ENCODE measurements at regions not wholly inside any gene's neighbourhood (a gene's known extent, or its start where the extent isn't known, plus 50 kb on each side); places are given as distances from the start of the nearest gene placed in this dataset.

GRCh38 chr12:41737423-41737822 lies 407.3 kb downstream of the GXYLT1 start:
- no peak for DNase-seq

GRCh38 chr12:41736436-41736835 lies 408.2 kb downstream of the GXYLT1 start:
- DNase-seq: no peak

- DNase-seq: no peak
Measured at GRCh38 chr12:41731691-41732090, 413.0 kb downstream of the GXYLT1 start.

GRCh38 chr12:41731061-41731460 lies 413.6 kb downstream of the GXYLT1 start:
- no peak for DNase-seq

GRCh38 chr12:41724216-41724615 lies 420.5 kb downstream of the GXYLT1 start:
- DNase-seq: peak in 1 of 2 donors; percentile 57

DNA sequence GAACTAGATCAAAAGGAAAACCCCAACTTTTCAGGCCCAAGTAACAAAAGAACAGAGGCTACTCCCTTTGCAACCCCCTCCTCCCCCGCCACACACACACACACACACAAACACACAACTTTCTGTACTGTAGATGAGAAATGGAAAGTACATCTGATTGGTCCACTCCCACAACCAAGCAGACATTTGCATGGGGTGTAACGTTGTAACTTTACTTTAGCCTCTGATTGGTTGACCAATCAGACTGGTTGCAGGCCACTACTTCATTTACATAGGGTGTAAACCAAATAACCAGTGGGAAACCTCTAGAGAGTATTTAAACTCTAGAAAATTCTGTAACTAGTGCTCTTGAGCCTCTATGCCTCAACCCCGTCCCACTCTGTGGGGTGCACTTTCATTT lies 425.5 kb downstream of the GXYLT1 start:
- no peak for DNase-seq

GRCh38 chr12:41715256-41715655 lies 429.4 kb downstream of the GXYLT1 start:
- DNase-seq: no peak

DNA sequence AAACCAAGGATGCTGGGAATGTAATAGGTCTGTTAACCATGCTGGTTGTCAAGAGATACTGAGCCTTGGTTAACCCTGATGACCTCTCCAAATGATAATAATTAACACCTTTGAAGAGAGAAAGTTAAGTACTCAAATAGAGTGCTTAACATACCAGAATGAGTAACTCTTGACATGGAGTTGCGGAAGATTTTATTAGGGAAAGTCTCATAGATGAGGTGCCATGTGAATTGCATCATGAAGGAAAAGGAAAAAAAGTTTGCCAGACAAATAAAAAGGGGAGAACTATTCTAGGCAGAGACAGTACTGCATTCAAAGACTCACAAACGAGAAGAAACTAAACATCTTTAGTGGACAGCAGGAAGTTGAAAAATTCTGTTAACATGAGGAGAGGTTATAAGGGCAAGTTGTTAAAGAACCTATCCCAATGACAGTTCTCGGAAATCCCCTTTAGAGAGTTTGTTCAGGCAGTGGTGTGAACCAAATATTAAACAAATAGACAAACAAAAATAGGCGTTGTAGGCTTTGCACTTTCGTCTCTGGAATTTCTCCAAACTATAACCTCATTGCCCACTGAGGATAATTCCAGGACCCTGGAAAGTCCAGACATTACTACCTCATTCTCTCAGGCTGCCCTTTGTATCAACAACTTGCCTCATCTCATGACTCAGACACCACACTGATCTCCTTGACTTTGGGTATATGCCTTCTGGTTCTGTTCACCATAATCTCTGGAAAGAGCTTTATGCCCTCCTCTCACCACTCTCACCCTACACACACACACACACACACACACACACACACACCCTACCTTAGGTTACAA lies 435.0 kb downstream of the GXYLT1 start:
- no peak for DNase-seq

GRCh38 chr12:41709012-41709411 lies 435.7 kb downstream of the GXYLT1 start:
- no peak for DNase-seq

GRCh38 chr12:41706376-41706775 lies 438.3 kb downstream of the GXYLT1 start:
- no peak for DNase-seq

- DNase-seq: no peak
Measured at GRCh38 chr12:41701943-41702601, 442.6 kb downstream of the GXYLT1 start.

DNA sequence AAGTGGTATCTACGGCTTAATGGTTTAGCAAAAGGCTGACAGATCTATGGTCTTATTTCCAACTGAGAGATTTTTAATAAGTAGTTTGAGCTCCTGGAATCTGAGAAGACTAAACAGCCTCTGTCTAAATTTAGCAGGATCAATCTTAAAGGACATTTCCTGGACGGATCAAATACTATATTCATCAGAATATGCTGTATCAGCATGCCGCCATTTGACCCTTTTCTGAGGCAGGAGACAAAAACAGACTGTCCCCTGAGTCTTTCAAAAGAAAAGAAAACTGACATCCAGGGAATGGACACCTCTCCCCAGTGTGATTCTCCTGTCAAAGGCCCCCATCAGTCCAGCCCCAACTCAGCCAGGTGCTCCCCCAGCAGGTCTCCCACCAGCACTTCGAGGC lies 443.7 kb downstream of the GXYLT1 start:
- DNase-seq: no peak

- no peak for DNase-seq
Measured at GRCh38 chr12:41699658-41700057, 445.0 kb downstream of the GXYLT1 start.

- peak in 1 of 2 donors; percentile 22 for DNase-seq
Measured at GRCh38 chr12:41697161-41697560, 447.5 kb downstream of the GXYLT1 start.

GRCh38 chr12:41684997-41685396 lies 459.7 kb downstream of the GXYLT1 start:
- DNase-seq: no peak

DNA sequence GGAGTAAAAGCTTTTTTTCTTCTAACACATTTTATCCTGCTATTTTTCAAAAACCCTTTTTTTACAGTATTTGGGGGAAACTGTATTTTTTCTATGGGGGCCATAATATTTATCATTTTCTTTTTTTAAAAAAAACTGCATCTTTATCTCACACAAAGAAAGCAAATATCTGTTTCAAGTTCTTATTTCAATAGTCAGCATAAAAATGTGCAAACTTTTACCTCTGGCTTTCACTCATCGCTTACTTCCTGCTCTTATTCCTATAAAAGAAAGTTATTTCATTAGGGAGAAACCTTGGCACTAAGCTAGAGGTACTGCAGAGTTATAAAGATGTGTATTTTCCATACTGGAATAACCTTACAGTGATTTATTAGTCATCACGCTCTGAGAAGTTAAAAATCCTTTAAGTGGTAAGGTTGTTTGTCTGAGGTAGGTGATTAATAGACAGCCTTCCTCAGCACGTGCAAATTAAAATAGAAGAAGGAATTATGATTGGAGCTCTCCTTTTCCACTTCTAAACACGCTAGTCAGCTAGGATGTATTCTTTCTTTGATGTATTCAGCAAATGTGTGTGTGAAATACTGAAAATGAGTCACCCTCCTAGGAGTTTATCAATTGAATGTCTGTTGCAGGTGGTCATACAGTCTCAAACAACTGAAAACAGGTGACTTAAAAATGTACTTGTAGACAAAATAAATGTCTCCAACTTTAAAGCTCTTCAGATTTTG lies 461.0 kb downstream of the GXYLT1 start:
- no peak for DNase-seq

GRCh38 chr12:41683023-41683422 lies 461.7 kb downstream of the GXYLT1 start:
- DNase-seq: no peak

DNA sequence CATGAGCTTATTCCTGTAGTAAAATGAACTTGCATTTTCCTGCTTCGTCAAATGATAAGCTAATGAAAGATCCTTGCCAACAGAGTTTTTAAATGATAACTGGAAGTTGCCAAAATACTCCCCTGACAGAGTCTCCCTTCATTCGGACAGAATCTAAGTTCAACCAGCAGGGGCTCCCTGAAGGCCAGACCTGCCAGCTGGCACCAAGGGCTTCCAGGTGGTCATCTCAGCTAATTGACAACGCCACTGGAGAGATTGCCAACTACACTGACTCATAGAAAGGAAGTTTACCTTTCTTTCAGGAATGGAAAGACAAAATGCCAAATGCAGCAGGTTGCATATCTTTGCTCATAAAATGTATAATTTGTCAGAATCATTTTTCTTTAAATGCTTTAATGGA lies 462.8 kb downstream of the GXYLT1 start:
- no peak for DNase-seq

- DNase-seq: no peak
Measured at GRCh38 chr12:41680155-41680554, 464.5 kb downstream of the GXYLT1 start.

GRCh38 chr12:41663598-41664265 lies 475.6 kb downstream of the PDZRN4 start:
- no peak for DNase-seq

GRCh38 chr12:41661141-41661765 lies 473.1 kb downstream of the PDZRN4 start:
- DNase-seq: no peak

GRCh38 chr12:41656454-41656853 lies 468.3 kb downstream of the PDZRN4 start:
- DNase-seq: no peak
